Femur (tissue), 1 donor: ENCODE measurements at regions not wholly inside any gene's neighbourhood (a gene's known extent, or its start where the extent isn't known, plus 50 kb on each side); places are given as distances from the start of the nearest gene placed in this dataset.
"Not testable (repeated sequence)": the region's sequence is repeated elsewhere in the genome, so short reads cannot be mapped to it uniquely, and the experiment has no call there.

Experiments used
- DNase-seq: peaks from one replicate; pipeline ENCODE4 v3.0.0-alpha.2; 2017

DNA sequence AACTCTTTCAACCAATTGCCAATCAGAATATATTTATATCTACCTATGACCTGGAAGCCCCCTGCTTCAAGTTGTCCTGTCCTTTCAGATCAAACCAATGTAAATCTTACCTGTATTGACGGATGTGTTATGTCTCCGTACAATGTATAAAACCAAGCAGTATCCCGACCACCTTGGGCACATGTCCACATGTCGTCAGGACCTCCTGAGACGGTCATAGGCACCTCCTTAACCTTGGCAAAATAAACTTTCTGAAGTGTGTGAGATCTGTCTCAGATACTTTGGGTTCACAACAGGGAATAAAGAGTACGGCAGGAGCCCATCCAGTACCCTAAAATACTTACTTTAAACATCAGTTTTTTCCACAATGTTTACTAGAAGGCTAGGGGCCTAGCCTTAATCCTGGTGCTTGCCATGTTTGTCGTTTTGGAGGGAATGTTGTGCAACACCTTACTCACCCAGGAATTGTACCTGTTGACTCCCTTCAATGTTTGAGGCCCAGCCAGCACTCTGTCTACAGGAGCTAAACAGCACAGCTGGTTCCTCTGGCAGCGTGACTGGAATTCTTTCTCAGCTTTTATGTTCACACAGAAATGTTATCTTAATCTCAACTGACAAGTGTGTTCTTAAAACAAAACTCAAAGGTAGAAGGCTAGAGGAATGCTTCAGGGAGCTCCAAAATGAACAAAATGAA is 90.8 kb upstream of the USP25 start:
- no peak for DNase-seq

DNA sequence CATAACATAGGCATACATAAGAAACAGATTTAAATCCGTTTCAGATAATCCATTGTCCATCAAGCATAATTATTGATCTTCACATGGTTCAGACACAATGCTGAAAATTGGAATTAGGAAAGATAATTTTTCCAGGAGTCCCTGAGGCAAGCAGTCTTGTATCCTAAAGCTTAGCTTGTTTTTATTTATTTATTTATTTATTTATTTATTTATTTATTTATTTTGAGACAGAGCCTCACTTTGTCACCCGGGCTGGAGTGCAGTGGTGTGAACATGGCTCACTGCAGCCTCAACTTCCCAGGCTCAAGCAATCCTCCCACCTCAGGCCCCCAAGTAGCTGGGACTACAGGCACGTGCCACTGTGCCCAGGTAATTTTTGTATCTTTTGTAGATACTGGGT is 89.7 kb upstream of the USP25 start:
- DNase-seq: not testable (repeated sequence)

DNA sequence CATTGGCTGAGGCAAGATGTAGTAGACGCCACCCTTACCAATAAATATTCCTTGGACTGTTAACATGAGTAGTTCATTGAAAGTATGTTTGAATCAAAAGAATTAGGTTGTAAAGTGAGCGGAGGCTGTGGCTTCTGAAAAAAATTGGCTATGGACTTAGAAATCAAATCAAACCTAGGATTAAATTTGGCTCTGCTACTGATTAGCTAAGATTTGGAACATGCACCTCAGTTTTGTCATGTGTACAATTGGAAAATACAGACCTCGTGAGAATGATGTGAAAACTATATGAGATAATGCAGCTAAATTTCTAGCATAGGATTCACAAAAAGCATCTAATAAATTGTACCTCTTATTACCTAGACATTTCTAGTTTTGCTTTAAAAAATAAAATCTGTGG is 85.3 kb upstream of the USP25 start:
- DNase-seq: no peak

DNA sequence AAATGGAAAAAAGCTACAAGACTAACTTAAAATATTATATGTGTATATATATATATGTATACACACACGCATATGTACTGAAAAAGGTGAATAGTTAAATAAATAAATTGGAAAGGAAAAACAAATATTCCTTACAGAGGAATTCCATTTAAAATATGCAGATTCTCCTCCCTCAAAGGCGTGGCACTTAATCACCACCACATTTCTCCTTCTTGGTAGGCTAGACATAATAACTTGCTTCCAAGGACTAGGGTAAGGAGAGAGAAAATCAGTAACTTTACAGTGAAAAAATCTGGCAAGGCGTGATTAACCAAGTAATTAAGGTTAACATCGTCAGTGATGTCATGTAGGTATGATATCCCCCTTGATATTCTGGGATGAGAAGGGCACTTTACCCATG is 84.0 kb upstream of the USP25 start:
- DNase-seq: no peak

DNA sequence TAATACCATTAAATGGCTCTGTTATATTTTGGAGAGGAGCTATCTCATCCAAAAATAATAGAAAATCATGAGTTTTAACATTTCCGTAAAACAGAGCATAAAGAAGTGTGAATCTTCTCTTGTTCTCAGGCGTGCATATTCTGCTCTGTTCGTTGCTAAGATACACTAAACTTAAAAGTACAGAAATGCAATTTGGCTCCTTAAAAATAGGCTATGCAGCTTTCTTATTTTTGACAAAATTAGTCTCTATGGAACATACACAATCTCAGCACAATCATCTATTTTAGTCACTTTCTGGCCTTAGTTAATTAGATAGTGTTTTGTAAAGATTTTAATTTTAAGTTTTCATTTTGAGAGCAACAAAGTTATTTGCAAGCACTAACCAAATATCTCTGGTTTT is 79.0 kb upstream of the USP25 start:
- DNase-seq: no peak

DNA sequence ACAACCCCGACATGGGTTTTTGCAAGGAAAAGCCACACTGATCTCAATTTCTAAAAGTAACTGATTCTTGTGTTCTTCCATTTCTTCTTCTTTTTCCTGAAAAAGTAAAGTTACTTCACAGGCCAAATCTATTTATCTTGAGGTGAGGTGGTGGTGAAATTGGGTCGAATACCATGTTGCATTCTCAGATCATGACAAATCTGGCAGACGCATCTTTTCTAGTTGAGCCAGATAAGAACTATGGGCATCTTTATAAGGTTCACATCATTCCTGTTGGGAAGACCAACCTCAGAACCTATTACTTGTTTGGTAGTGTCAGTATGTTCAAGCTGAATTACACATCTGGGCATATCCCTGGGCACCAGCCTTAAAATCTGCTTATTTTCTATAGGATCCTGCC is 78.6 kb upstream of the USP25 start:
- no peak for DNase-seq

DNA sequence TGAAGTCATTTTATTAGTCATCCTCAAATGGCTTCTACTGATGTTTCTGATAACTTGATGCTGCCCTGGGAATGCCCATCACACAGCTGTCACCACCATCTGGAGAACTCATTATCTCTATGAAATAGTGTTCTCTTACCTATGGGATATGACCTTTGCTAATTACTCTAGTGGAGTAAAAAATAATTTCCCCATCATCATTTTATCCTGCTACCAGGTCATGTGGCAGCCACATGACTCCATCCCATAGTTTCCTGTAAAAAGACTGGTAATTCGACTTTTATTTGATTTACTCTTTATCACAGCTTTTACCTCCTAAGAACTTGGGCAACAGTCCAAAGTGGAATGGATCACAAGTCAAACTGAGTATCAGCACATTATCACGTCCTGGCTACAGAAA is 76.1 kb upstream of the USP25 start:
- no peak for DNase-seq

DNA sequence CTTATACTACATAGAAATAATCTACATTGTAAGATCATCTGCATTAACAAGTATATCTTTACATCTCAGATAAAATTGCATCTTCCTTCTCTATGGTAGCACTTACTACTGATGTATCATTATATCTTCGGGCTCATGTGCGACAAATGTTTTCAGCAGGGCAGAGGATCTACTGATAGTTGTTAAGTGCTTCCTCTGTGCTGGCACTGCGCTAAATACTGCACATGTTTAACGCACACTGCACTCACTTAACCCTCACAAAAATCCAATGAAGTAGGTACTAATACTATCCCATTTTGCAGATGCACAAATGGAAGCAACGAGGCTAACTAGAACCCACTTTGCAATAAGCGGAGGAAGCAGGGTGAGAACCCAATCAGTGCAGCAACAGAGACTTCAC is 75.6 kb upstream of the USP25 start:
- DNase-seq: no peak

DNA sequence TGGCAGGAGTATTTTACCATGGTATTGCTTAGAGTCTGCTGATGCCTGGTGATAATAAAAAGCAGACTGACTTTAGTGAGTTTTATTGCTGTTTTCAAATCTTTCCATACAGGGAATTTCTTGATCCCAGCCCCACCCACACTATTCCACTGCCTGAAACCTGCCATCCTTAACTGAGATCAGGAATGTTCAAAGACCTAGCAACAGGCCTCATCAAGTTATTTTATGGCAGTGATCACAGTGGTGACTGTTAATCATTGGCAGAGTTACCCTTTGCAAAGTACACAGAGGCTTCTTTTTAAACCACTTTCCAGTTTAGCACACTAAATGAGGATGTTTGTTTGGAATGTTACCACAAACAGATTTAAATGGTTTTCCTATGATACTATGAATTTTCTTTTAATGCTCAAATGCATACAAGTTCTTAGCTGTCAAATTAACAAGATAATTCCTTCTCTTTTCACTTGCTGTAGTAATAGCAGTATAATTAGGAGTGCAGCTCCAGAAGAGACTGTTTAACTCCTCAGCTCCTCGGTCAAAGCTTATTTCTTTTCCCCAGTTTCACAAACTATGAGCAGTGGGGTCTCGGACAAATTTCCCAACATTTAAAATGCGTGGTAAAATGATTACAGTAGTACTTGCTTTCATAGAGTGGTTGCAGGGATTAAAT is 69.9 kb upstream of the USP25 start:
- DNase-seq: no peak

DNA sequence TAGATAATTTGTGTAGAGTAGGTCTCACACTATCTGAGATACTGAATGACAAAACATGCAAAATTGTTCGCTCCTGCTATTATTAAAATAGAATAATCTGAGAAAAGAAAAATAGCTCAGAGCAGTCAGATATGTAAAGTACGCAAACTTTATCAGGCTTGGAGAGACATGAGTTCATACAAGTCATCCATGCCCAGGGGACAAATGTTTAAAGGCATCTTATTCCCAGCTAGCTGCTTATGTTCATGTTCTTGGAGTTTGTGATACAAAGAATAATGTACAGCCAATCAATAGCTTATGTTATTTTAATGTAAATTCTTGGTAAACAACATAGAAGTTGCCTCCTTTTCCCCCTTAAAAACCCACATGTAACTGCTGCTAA is 69.4 kb upstream of the USP25 start:
- DNase-seq: no peak

DNA sequence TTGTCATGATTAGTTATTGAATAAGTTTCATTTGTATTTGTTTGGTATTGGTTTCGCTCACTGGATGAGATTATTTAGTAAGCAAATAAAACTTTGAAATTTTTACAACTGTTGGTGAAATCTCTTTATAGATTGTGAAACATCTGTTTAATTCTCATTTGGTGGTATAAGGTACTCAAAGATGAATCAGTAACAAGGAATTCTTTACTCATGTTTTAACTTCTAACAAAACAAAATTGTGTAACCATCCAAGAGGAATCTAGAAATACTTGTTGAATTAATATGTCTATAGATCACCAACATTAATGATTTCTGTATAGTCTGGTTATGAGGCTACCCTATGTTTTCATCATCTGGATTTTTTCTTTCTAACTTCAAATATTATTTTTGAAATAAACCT is 62.8 kb upstream of the USP25 start:
- no peak for DNase-seq

DNA sequence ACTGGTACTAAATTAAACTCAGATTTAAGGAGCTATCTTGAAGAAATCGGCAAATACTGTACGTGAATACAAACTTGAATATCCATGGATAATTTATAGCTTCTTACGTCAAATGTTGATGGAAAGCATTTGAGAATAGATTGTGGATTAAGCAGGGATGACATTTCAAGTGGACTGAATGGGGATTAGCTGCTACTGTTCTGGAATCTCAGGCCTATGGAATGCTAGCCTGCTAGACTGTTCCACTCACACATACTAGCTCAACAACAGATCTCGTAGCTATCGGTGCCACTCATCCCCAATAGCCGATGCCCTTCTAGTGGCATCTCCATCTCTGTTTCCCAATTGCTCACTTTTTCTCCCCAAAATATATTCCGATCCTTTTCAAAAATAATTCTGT is 62.0 kb upstream of the USP25 start:
- DNase-seq: no peak

DNA sequence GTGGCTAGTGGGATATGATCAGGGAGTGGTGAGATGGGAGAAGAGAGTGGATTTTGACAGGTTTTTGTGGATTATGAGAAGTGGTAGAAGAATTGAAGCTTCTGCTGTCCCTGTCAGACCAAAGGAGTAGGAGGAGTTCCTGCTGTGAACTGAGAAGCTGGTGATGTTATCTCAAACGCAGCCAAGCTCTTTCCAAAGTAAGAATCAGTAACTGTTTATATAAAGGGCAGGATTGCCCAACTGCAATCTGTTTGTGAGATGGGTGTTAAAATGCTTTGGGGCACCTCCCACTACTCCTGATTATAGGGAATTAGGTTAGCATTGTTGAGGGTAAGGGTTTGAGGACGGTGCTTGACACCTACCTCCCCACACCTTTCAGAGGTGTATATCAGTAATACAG is 60.5 kb upstream of the USP25 start:
- DNase-seq: no peak

DNA sequence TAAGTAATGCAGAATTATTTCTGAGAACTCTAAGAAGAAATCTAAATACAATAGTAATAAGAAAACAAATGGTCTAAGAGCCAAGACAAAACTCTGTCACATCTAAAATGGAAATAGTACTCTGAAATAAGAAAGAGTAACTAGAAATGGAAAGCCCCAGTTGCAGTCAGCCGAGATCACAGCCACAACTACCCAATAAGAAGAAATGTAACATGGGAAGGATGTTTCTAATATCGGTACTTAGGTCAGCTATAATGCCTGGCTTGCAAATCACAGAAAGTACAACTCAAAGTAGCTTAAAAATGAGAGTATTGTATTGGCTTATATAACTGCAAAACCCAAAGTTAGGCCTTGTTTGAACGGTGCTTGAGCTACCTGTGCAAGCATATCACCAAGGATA is 58.6 kb upstream of the USP25 start:
- DNase-seq: no peak

DNA sequence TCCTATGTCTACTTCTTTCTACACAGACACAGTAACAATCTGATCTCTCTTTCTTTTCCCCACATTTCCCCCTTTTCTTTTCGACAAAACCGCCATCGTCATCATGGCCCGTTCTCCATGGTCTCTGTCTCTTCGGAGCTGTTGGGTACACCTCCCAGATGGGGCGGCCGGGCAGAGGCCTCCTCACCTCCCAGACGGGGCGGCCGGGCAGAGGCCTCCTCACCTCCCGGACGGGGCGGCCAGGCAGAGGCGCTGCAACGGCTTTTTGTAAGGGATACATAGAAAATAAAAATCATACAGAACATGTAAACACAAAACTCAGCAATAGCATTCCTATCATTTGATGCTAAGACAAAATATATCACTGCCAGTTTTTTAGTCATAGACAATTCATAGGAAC is 57.2 kb upstream of the USP25 start:
- DNase-seq: not testable (repeated sequence)

DNA sequence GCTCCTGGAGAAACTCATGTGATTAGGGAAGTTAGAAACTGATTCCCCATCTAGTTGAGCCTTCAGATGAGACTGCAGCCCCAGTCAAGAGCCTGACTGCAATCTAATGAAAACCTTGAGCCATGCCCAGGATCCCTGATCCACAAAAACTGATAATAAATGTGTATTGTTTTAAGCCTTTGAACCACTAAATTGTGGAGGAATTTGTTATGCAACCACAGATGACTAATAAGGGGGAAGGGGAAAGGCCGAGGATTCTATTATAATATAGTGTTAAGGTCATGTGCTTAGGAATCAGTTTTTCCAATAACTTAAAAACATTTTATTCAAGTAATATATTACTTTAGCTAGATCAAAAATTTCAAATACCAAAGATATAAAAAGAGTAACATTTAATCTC is 52.8 kb upstream of the USP25 start:
- DNase-seq: no peak

DNA sequence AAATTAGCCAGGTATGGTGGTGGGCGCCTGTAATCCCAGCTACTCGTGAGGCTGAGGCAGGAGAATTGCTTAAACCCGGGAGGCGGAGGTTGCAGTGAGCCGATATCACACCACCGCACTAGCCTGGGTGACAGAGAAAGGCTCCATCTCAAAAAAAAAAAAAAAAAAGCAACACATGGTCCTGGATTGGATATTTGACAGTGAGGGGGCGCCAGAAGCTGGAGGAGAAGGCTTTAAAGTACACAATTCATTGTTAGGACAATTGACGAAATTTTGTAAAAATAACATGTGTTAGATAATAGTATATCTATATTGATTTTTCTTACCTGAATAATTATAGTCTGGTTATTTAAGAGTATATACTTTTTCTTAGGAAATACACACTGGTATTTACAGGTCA is 50.2 kb upstream of the USP25 start:
- no peak for DNase-seq
